ENCODE measurements at regions not wholly inside any gene's neighbourhood (a gene's known extent, or its start where the extent isn't known, plus 50 kb on each side); places are given as distances from the start of the nearest gene placed in this dataset.

GRCh38 chr9:134566196-134566847 lies 75.3 kb upstream of the COL5A1 start:
- DNase-seq = peak in 1 of 2 donors; percentile 6
- intact Hi-C loops (cut with DNase I; ENCODE audit: low total_unique reads) = no loop called here
- H3K36me3 ChIP-seq = no peaks in the 10 kb centered on the region
- H3K27me3 ChIP-seq = no peaks in the 10 kb centered on the region
- H3K9me3 ChIP-seq = peaks cover 0 to 6% of the 10 kb centered on the region in 2 donors
- no peak overlapping the region for H3K27ac ChIP-seq
- H3K4me1 ChIP-seq = no peaks in the 10 kb centered on the region
- no peak overlapping the region for H3K4me3 ChIP-seq
- TF ChIP-seq POLR2A (IDR thresholded peaks at IDR 0.05) (no peak), CTCF (IDR thresholded peaks at IDR 0.05) (no peak)

- H3K27ac ChIP-seq = no peak overlapping the region
- H3K4me1 ChIP-seq = no peaks in the 10 kb centered on the region
- TF ChIP-seq CTCF (IDR thresholded peaks at IDR 0.05) (no peak), POLR2A (IDR thresholded peaks at IDR 0.05) (no peak)
- no peak overlapping the region for H3K4me3 ChIP-seq
- H3K9me3 ChIP-seq = peaks cover 0 to 6% of the 10 kb centered on the region in 2 donors
- intact Hi-C loops (cut with DNase I; ENCODE audit: low total_unique reads) = no loop called here
- no peaks in the 10 kb centered on the region for H3K27me3 ChIP-seq
- H3K36me3 ChIP-seq = no peaks in the 10 kb centered on the region
- DNase-seq = peak in 1 of 2 donors; percentile 5
Observed at GRCh38 chr9:134566936-134567335, 74.7 kb upstream of the COL5A1 start.

- intact Hi-C loops (cut with DNase I; ENCODE audit: low total_unique reads) = no loop called here
- H3K4me3 ChIP-seq = no peak overlapping the region
- H3K27me3 ChIP-seq = no peaks in the 10 kb centered on the region
- peaks cover 0 to 6% of the 10 kb centered on the region in 2 donors for H3K9me3 ChIP-seq
- peak in 1 of 2 donors; percentile 5 for DNase-seq
- H3K36me3 ChIP-seq = no peaks in the 10 kb centered on the region
- no peak for TF ChIP-seq POLR2A (IDR thresholded peaks at IDR 0.05)
- TF ChIP-seq CTCF (IDR thresholded peaks at IDR 0.05) = no peak
- no peaks in the 10 kb centered on the region for H3K4me1 ChIP-seq
- H3K27ac ChIP-seq = no peak overlapping the region
Observed at GRCh38 chr9:134568116-134568515, 73.5 kb upstream of the COL5A1 start.

GRCh38 chr9:134568811-134569210 lies 72.8 kb upstream of the COL5A1 start:
- intact Hi-C loops (cut with DNase I; ENCODE audit: low total_unique reads) = no loop called here
- no peak for TF ChIP-seq POLR2A (IDR thresholded peaks at IDR 0.05)
- no peak overlapping the region for H3K27ac ChIP-seq
- H3K36me3 ChIP-seq = no peaks in the 10 kb centered on the region
- peaks cover 0 to 6% of the 10 kb centered on the region in 2 donors for H3K9me3 ChIP-seq
- no peak for DNase-seq
- no peaks in the 10 kb centered on the region for H3K27me3 ChIP-seq
- H3K4me3 ChIP-seq = no peak overlapping the region
- H3K4me1 ChIP-seq = no peaks in the 10 kb centered on the region

GRCh38 chr9:134569626-134570025 lies 72.0 kb upstream of the COL5A1 start:
- no peaks in the 10 kb centered on the region for H3K4me1 ChIP-seq
- peaks cover 0 to 6% of the 10 kb centered on the region in 2 donors for H3K9me3 ChIP-seq
- peak in 1 of 2 donors; percentile 1 for DNase-seq
- no peaks in the 10 kb centered on the region for H3K36me3 ChIP-seq
- TF ChIP-seq CTCF (IDR thresholded peaks at IDR 0.05) (no peak), POLR2A (IDR thresholded peaks at IDR 0.05) (no peak)
- intact Hi-C loops (cut with DNase I; ENCODE audit: low total_unique reads) = no loop called here
- H3K27me3 ChIP-seq = no peaks in the 10 kb centered on the region
- no peak overlapping the region for H3K4me3 ChIP-seq
- no peak overlapping the region for H3K27ac ChIP-seq

All from uterus (tissue), 3 donors.